AG20443 (cell line): ENCODE measurements at regions not wholly inside any gene's neighbourhood (a gene's known extent, or its start where the extent isn't known, plus 50 kb on each side); places are given as distances from the start of the nearest gene placed in this dataset.

Source experiments
- DNase-seq: peaks from one replicate; pipeline ENCODE4 v3.0.0; 2012; ENCODE audit warnings: low spot score, mixed read lengths

DNA sequence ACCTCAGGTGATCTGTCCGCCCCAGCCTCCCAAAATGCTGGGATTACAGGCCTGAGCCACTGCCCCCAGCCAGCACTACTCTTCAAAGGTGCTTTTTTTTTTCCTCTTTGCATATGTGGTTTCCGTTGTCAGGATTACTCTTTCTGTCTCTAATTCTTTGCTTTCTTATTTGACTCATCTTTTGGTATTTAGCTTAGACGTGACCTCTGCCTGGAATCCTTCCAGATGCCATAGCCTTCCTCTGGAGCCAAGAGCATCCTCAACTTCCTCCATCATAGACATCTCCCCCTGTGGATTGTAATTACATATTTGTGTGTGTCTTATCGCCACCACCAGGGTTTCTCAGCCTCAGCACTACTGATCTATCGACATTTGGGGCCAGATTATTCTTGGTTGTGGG is 84.4 kb upstream of the XYLT1 start:
- peak; percentile 63 for DNase-seq

- DNase-seq, result no peak
Measured at GRCh38 chr16:17552351-17552750, 81.6 kb upstream of the XYLT1 start.

- peak; percentile 19 for DNase-seq
Measured at GRCh38 chr16:17551682-17552081, 80.9 kb upstream of the XYLT1 start.

- DNase-seq, result no peak
Measured at GRCh38 chr16:17548825-17549224, 78.1 kb upstream of the XYLT1 start.

GRCh38 chr16:17544785-17545184 is 74.0 kb upstream of the XYLT1 start:
- no peak for DNase-seq

GRCh38 chr16:17544304-17544703 is 73.5 kb upstream of the XYLT1 start:
- no peak for DNase-seq

DNA sequence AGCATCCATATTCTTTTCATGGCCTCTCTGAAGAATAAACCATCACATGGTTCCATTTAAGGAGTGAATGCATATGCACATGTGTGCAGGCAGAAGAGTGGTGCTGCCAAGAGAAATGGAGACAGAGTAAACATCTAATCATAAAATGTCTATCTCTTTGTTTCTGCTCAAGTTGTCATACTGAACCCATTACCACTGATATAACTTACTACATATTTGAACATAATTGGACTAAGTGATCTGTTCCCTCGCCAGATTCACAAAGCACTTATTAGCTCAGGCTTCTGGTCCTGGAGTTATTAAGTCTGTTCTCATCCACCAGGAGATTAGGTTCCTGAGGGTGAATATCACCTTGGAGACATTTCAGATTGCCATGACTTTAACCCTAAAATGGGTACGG is 72.3 kb upstream of the XYLT1 start:
- DNase-seq, result no peak

- DNase-seq, result no peak
Measured at GRCh38 chr16:17541324-17541723, 70.6 kb upstream of the XYLT1 start.

- no peak for DNase-seq
Measured at GRCh38 chr16:17538927-17539326, 68.2 kb upstream of the XYLT1 start.

DNA sequence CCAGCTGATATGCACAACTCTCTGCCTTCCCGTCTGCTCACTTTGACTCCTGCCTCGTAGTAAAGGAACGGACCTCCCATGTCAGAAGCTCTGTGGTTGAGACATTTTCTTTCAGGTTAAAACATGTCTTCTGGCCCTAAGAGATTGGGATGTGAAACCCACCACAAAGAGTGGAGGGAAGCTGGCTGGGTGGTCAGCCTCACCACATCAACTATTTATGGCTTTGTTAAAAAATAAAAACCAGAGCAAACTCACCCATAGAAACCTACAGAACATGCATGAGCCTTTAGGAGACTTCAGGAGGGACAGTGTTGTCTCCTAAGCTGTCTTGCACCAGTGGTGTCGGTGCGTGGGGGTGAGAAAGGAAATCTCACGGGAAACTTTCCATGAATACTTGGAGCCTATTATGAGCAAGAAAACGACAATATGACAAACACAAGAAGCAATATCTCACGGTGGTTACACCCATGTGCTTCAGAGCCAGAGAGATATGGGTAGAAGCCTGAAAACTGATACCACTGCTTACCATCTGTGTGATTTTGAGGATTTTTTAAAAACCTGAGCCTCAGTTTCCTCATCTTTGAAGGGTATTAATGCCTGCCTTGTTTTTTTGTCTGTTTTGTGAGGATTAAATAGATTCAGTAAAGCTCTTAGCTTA is 61.7 kb upstream of the XYLT1 start:
- no peak for DNase-seq

DNA sequence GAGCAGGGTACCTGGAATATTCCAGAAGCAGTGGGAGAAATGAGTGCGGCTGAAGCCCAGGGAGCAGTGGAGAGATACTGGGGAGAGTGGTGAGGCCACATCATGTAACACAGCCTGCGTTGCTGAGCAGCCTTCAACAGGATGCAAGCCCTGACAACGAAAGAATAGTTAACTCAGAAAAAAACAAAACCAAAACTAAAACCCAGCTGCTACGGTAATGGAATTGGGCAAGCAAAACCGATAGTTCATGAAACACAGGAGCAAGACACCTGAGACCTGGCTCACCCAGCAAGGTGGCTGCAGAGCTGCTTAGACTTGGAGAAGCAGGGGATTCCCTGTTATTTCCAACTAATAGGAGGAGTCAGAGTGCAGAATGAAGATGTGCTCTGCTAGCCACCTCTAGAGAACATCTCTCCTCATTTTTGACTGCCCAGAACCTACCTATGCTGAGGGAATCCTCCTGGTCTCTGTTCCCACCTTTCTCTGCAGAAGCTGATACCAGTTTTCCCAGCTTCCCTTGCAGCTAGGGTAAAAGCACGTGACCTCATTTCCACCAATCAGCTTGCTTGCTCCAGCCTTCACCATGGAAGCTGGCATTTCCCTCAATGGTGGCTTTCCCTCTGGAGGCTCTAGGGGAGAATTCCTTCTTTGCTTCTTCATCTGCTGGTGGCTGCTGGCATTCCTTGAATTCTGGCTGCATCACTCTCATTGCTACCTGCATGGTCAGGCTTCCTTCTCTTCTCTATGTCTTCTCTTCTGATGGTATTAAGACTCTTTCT is 59.4 kb upstream of the XYLT1 start:
- DNase-seq, result no peak

GRCh38 chr16:17526956-17527937 is 56.5 kb upstream of the XYLT1 start:
- DNase-seq, result no peak

DNA sequence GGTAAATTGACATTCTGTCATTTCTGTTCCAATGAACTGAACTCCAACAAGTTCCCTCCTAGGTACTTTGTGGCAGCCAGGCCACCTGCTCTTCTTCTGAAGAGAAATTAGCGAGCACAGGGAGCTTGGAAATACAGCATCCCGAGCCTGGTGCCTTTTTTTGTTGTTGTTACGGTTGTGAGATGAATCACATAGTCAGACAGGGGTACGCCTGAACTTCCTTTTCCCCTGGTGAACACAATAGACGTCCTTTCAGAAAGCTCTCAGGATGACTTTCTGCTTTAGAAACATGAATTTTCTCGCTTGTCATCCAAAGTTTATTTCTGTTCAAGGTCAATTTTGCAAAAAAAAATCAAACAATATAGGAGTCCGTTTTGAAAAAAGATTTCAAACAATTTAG is 53.9 kb upstream of the XYLT1 start:
- no peak for DNase-seq

DNA sequence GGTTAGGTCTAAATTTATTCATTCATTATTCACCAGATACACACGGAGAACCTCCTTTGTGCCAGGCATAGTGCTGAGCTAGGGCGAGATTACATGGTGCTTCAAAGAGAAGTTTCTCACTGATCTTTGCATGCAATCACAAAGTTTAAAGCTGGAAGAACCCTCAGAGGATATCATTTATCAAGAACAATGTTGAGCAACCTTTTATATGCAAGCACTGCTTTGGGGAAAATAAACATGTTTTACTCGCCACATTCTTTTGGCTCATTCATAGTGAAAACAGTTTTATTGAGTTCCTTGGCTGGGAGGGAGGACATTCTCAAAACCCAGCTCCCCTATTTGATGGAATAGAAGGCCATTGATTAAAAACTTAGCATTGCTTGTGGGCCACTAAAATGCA is 49.8 kb upstream of the XYLT1 start:
- peak; percentile 51 for DNase-seq
